ENCODE measurements at regions not wholly inside any gene's neighbourhood (a gene's known extent, or its start where the extent isn't known, plus 50 kb on each side); places are given as distances from the start of the nearest gene placed in this dataset.

- TF ChIP-seq POLR2A (IDR thresholded peaks at IDR 0.05) (no peak), CTCF (IDR thresholded peaks at IDR 0.05) (no peak), EP300 (IDR thresholded peaks at IDR 0.05) (no peak)
These were observed 193.3 kb downstream of the CLIC5 start for GRCh38 chr6:45822246-45822812.

All from ovary (tissue), 3 donors.